ENCODE measurements at regions not wholly inside any gene's neighbourhood (a gene's known extent, or its start where the extent isn't known, plus 50 kb on each side); places are given as distances from the start of the nearest gene placed in this dataset.

DNA sequence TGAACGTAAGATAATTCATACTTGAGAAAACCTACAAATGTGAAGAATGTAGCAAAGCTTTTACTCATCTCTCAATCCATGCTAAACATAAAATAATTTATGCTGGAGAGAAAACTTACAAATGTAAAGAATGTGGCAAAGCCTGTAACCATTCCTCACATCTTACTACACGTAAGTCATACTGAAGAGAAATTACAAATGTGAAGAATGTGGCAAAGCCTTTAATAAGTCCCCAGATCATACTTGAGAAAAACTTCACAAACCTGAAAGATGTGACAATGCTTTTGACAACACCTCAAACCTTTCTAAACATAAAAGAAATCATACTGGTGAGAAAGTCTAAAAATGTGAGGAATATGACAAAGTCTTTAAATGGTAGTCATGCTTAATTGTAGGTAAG is 89.4 kb downstream of the ZNF675 start:
- Histone ChIP-seq H3K9me2 (ENCODE audit: insufficient read depth) (no peaks in the 10 kb centered on the region), H3K4me1 (ENCODE audit: insufficient read depth) (no peaks in the 10 kb centered on the region), H4K20me1 (replicated peaks; ENCODE audit: insufficient read depth) (no peaks in the 10 kb centered on the region), H3K79me2 (replicated peaks; ENCODE audit: insufficient read depth) (no peaks in the 10 kb centered on the region), H2AFZ (no peak overlapping the region), H3K36me3 (ENCODE audit: insufficient read depth) (no peaks in the 10 kb centered on the region; the same call in 1 of the 2 replicates), H3K27ac (ENCODE audit: low read depth) (no peak overlapping the region), H3K4me2 (no peak overlapping the region), H3K4me3 (no peak overlapping the region), H3K27me3 (ENCODE audit: insufficient read depth) (no peaks in the 10 kb centered on the region), H3F3A (replicated peaks; ENCODE audit: low read depth) (no peaks in the 10 kb centered on the region)
- ATAC-seq = no peak
- no peaks in the 10 kb centered on the region for H3K4me1 Mint-ChIP-seq
- no peak overlapping the region for H3K4me3 Mint-ChIP-seq
- peaks cover 4% of the 10 kb centered on the region for H3K27me3 Mint-ChIP-seq (ENCODE audit: insufficient read depth, low read depth, poor library complexity)
- DNase-seq (ENCODE audit: low spot score) = no peak
- peaks cover 13% of the 10 kb centered on the region; the same call in 2 of the 3 replicates for H3K36me3 Mint-ChIP-seq (ENCODE audit: low read depth)
- no peak for TF ChIP-seq ZNF114 (CRISPR knock-in tag; IDR thresholded peaks at IDR 0.05)
- TF ChIP-seq POLR2AphosphoS5 (IDR thresholded peaks at IDR 0.05; ENCODE audit: low read depth) = no peak
- TF ChIP-seq ZNF462 (CRISPR knock-in tag; IDR thresholded peaks at IDR 0.05) = no peak
- TF ChIP-seq EZH2phosphoT487 (IDR thresholded peaks at IDR 0.05; ENCODE audit: unreplicated experiment) = no peak
- no peak for TF ChIP-seq ZNF331 (CRISPR knock-in tag; IDR thresholded peaks at IDR 0.05; ENCODE audit: low read depth)
- TF ChIP-seq EZH2 (IDR thresholded peaks at IDR 0.05; ENCODE audit: low read depth, unreplicated experiment) = no peak
- TF ChIP-seq NANOG (IDR thresholded peaks at IDR 0.05; ENCODE audit: borderline replicate concordance) = no peak
- peaks cover 71% of the 10 kb centered on the region for H3K9me3 Mint-ChIP-seq
- no peak overlapping the region for H3K27ac Mint-ChIP-seq

DNA sequence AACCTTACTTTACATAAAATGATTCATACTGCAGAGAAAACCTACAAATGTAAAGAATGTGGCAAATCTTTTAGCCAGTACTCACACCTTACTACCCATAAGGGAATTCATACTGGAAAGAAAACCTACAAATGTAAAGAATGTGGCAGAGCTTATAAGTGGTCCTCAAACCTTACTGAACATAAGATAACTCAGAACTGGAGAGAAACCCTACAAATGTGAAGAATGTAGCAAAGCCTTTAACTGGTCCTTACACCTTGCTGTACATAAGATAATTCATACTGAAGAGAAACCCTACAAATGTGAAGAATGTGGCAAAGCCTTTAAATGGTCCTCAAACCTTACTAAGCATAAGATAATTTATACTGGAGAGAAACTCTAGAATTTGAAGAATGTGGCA is 90.1 kb downstream of the ZNF675 start:
- H3K4me1 Mint-ChIP-seq = no peaks in the 10 kb centered on the region
- Histone ChIP-seq H3K9me2 (ENCODE audit: insufficient read depth) (no peaks in the 10 kb centered on the region), H3K27me3 (ENCODE audit: insufficient read depth) (no peaks in the 10 kb centered on the region), H3K4me1 (ENCODE audit: insufficient read depth) (no peaks in the 10 kb centered on the region), H3K4me2 (no peak overlapping the region), H3F3A (replicated peaks; ENCODE audit: low read depth) (no peaks in the 10 kb centered on the region), H3K36me3 (ENCODE audit: insufficient read depth) (no peaks in the 10 kb centered on the region; the same call in 1 of the 2 replicates), H2AFZ (no peak overlapping the region), H3K79me2 (replicated peaks; ENCODE audit: insufficient read depth) (no peaks in the 10 kb centered on the region), H3K4me3 (no peak overlapping the region), H3K27ac (ENCODE audit: low read depth) (no peak overlapping the region), H4K20me1 (replicated peaks; ENCODE audit: insufficient read depth) (no peaks in the 10 kb centered on the region)
- ATAC-seq (no peak), DNase-seq (ENCODE audit: low spot score) (no peak)
- peaks cover 14% of the 10 kb centered on the region; the same call in 2 of the 3 replicates for H3K36me3 Mint-ChIP-seq (ENCODE audit: low read depth)
- H3K27me3 Mint-ChIP-seq (ENCODE audit: insufficient read depth, low read depth, poor library complexity) = peaks cover 4% of the 10 kb centered on the region
- H3K4me3 Mint-ChIP-seq = no peak overlapping the region
- peaks cover 76% of the 10 kb centered on the region for H3K9me3 Mint-ChIP-seq
- no peak overlapping the region for H3K27ac Mint-ChIP-seq
- no peak for TF ChIP-seq ZNF462 (CRISPR knock-in tag; IDR thresholded peaks at IDR 0.05)
